GM18951 (cell line): ENCODE measurements at regions not wholly inside any gene's neighbourhood (a gene's known extent, or its start where the extent isn't known, plus 50 kb on each side); places are given as distances from the start of the nearest gene placed in this dataset.

Experiments
- POLR2A ChIP-seq: IDR thresholded peaks from 4 replicates; pipeline ENCODE4 v1.6.1; 2011; ENCODE audit warnings: mild to moderate bottlenecking; ENCODE audit not compliant: insufficient read length, insufficient read depth; ENCODE audit errors: extremely low read depth
- in situ Hi-C: fragments of 300-500 bp; cut with MboI; formaldehyde crosslinking; loops from one replicate; pipeline ENCODE4 v1.12.0; 2022; ENCODE audit warnings: low sequenced_read_pairs, mixed read lengths, inconsistent platforms; ENCODE audit not compliant: unreplicated experiment

GRCh38 chr14:54174457-54174856 lies 217.8 kb upstream of the BMP4 start:
- in situ Hi-C loops, result loop anchor here (25.0 kb wide), 1 partner anchor 637 kb away; no protein-coding TSS in a partner anchor
- TF ChIP-seq POLR2A, result no peak

DNA sequence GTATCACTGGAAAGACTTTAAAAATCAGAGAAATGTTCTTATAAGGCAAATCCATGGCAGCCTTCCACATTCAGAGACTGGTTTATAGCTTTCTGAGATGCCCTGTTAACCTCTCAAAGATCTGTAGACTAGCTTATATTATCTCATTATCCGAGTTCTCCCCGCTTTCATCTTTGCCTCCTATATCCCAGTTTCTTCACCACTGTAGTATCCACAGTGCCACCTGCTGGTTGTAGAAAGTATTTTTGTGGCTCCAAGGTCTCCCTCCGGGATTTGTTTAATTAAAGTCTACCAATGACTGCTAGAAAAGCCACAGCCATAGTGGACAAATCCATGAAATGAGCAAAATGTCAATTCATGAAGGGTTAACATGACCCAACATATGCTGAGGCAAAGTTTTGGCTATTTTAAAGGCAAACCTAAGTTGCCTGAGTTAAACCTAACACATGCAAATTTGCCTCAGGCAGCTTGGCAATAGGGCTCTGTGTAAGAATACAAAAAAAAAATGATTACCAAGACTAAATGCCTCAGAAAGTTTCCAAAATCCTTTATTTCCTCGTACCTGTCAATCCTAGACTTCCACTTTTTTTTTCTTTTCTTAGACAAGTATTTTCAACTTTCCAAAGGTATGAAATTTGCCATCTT lies 218.8 kb upstream of the BMP4 start:
- in situ Hi-C loops, result no loop called here
- no peak for TF ChIP-seq POLR2A

- TF ChIP-seq POLR2A, result no peak
- in situ Hi-C loops, result no loop called here
Observed at GRCh38 chr14:54177019-54177418, 219.8 kb upstream of the CDKN3 start.

DNA sequence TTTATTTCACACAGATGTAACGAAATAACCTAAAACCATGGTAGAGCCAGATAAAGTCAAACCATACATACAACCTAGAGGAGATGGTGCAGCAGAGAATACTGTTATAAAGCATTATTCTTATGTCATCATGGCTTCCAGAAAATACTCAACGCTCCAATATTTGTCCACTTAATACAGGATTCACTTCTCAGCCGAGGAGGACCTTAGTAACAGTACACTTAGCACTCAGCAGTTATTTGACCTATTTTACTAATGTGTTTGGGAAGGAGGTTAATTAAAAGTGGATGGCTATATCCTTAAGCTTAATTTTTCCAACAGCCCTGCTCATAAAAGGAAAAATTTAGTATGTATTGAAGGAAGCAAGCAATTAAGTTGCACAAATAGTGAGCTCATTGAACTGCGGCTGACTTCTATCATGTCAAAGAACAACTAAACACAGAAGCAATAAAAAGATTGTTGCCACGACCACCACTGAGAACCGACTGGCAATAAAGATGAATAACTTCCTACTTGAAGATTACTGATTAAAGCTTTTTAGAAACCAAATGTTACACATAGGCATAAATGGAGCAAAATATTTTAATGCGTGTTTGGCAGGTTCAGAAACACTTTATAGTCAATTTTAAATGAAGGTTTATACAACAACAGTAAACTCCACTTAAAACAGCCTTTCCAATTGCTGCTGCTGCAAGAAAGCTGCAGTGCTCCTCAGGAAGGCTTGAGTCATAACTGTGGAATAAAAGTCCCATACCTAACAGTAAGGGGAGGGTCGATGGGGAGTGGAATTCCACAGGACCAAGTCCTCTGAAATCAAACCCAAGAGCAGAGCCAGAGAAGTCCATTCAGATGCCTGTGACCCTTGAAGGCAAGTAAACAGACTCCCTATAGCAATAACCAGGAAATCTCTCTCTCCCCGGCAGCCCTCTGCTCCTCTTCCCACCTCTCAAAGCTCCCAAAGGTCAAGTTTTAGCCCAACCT lies 218.9 kb upstream of the CDKN3 start:
- in situ Hi-C loops, result no loop called here
- no peak for TF ChIP-seq POLR2A

DNA sequence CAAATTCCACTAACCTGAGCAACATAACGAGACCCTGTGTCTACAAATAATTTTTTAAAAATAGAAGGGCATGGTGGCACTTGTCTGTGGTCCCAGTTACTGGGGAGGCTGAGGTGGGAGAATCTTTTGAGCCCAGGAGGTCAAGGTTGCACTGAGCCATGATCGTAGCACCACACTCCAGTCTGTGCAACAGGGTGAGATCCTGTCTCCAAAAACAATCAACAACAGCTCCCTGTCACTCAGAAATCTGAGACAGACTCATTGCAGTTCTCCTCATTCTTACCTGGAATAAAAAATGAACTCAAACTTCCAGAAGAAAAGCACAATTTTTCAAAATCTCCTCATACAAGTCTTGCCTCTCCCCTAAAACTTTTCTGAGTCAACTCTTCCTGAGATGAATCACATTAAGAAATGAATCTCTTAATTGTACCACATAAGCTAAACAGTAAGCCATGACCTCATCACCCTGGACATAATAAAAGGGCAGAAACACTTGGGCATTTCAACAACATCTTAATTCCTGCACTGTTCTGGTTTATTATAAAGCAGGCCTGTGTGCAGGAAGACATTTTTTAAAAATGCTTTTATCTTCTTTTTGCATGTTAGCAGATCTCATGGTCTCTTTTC lies 214.3 kb upstream of the CDKN3 start:
- in situ Hi-C loops, result no loop called here
- TF ChIP-seq POLR2A, result no peak

GRCh38 chr14:54186821-54187763 lies 209.7 kb upstream of the CDKN3 start:
- TF ChIP-seq POLR2A, result no peak
- in situ Hi-C loops, result no loop called here

GRCh38 chr14:54188064-54188666 lies 208.6 kb upstream of the CDKN3 start:
- no peak for TF ChIP-seq POLR2A
- in situ Hi-C loops, result no loop called here

DNA sequence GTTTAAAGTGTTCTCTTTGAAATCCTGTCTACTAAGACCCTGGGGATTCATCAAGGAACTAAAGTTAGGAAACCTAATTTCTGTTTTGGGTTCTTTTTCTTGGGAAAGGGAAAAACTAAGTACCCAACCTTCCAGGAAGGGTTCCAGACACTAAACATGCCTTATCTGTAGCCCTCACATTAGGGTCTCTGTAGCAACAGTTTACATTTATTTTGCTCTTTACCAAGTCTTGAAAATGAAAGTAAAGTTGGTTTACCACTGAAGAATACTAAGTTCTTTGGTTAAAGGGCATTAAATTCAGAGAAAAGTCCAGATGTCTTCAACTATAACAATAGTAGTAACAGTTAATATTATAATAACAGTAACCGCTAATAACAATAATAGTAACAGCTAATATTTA lies 207.5 kb upstream of the CDKN3 start:
- in situ Hi-C loops, result no loop called here
- no peak for TF ChIP-seq POLR2A

DNA sequence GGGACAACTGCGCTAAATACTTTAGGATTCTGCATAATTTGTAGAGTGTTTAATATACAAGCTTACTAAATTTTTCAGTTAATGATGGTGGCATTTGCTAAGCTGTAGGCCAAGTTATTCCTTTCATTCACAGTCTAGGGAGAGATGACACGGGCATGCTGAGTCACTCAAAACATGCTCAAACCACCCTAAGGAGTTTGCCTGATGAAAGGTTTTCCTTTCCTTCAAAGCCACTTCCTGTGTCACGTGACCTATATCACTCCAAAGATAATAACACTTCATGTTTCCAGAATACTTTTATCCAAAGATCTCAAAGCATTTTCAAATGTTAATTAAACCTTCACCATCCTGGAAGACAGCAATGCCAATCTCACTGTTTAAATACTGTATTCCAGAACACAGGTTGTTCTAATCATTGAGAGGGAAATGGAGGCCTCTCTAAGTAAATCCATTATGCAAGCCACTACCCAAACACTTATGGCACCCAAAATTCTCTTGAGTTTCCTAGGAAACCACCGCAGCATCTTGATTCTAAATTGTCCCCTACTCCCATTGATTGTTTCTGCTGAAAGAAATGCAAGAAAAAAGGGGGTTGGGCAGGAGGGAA lies 207.0 kb upstream of the CDKN3 start:
- in situ Hi-C loops, result no loop called here
- TF ChIP-seq POLR2A, result no peak

DNA sequence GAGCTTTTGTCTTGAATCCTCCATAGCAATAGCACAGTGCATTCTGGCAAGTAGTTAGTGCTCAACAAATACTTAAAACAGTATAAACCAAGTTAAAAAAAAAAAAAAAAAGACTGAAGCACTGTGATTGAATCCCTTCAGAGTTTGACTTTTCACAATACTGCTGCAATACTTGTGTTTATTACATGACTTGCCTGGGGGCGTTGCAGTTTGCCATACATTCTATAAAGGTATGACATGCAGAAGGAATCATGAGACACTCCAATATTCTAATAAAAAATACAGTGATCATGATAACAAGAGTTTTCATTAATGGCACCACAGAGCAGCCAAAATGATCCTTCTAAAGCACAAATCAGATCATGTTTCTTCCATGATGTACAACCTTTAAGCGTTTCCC lies 205.0 kb upstream of the CDKN3 start:
- no peak for TF ChIP-seq POLR2A
- in situ Hi-C loops, result no loop called here

GRCh38 chr14:54192610-54193009 lies 204.2 kb upstream of the CDKN3 start:
- no peak for TF ChIP-seq POLR2A
- in situ Hi-C loops, result no loop called here

DNA sequence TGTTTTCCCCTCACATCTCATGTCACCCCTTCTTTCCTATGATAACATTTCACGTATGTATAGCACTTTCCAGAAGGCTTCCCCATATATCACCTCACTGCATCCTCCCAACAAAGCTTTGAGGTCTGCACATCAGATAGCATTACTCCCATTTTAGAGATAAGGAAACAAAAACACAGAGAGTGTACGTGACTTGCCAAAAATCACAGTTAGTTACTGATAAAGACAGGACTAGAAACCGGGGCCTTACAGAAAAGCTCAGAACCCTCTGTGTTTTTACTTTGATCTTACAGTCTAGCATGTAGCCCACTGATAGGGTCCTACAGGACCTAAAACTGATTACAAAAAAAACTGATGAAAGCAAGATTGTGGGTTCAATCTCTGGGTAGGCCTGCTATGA lies 202.9 kb upstream of the CDKN3 start:
- in situ Hi-C loops, result no loop called here
- TF ChIP-seq POLR2A, result no peak

GRCh38 chr14:54194501-54194900 lies 202.3 kb upstream of the CDKN3 start:
- TF ChIP-seq POLR2A, result no peak
- in situ Hi-C loops, result no loop called here
